GM19351 (cell line): ENCODE measurements at regions not wholly inside any gene's neighbourhood (a gene's known extent, or its start where the extent isn't known, plus 50 kb on each side); places are given as distances from the start of the nearest gene placed in this dataset.

Source experiments
- ATAC-seq: cut with Tn5 transposase; IDR thresholded peaks from one replicate; pipeline ENCODE4 v1.9.1; 2021; ENCODE audit warnings: mild to moderate bottlenecking, moderate library complexity; ENCODE audit not compliant: unreplicated experiment

GRCh38 chr14:38904959-38905358, 198.1 kb downstream of the SEC23A start:
- no peak for ATAC-seq

DNA sequence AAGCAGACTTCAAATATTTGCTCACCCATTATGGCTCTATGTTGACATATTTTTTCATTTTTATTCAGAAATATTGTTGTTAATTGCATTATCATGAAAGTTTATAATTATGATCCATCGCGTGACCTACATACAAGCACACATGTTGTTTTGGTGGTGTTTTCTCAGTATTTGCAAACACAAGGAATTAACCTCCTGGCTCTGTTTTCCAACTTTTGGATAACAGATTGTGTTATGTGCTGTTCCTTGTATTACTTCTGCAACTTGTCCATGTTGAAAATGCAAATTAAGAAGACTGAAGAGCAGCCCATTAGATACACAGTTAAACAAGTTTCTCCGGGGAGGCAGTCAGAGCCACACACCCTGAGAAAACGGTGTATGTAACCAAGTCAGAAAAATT, 201.2 kb downstream of the SEC23A start:
- no peak for ATAC-seq

DNA sequence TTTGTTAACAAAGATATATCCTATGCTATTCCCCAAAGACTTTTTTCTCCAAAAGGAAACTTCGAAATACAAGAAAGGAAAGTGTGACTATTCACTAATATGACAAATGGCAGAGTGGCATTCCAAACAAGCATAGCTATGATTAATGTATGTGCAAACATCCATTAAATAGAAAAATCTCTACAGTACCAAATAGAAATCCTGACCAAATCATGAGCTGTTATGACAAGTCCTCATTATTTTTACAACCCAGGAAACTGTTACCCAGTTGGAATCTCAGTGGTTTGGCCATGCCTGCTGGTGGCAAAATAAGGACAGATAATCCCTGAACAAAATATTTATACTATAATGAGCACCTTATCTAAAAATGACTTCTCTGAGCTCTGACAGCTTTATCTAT, 202.1 kb downstream of the SEC23A start:
- no peak for ATAC-seq

GRCh38 chr14:38887696-38888095, 215.3 kb downstream of the SEC23A start:
- ATAC-seq, result no peak

DNA sequence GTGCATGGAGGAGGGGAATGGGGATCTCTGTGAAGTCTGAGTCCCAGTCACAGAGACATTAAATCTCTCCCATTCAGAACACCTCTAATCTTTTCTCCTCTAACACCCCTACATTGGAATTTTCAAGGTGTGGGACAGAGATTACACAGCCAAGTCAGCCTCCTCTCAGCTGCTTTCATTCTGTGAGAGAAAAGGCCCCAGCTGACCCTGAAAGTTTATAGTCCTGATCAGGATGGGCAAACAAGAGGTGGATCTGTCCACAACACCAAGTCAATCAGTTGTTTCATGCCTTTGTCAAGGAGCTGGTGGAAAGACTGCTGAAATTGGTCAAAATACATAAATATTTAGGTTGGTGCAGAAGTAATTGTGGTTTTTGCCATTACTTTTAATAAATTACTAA, 218.9 kb downstream of the SEC23A start:
- ATAC-seq, result no peak

DNA sequence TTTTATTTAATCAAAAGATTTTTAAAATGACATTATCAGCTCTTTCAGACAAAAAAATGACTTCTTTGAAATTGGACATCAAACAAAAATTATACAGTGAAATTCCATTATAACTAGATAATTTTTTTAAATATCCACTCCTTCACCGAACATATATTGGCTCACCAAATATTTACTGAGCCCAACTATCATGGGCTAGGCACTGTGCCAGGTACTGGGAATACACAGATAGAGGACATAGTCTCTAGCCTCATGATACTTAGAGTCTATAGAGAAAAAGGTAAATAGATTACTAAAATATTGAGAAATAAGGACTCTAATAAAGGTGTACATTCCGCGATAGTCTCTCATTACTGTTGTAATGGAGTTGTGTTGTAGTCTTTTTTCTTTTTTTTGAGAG, 219.9 kb downstream of the SEC23A start:
- ATAC-seq, result no peak

DNA sequence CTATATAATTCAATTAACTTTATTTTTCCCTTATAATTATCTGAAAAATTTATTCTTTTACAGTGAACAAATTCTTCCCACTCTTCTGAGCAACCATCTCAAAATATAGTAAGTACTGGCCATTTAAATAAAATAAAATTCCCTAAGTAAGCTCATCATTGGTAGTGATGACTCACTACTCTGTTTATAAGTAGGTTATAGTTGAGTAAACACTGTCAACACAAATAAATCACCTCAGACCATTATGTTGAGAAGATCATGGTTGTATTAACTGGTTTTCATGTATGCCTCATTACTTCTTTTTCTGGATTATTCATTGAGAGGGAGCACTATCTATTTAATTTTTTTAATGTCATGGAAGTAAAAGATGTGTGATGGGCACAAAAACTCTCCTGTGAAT, 220.5 kb downstream of the SEC23A start:
- ATAC-seq, result no peak

- ATAC-seq, result no peak
Observed at GRCh38 chr14:38880643-38881524, 222.2 kb downstream of the SEC23A start.

GRCh38 chr14:38877744-38878388, 225.2 kb downstream of the SEC23A start:
- no peak for ATAC-seq

DNA sequence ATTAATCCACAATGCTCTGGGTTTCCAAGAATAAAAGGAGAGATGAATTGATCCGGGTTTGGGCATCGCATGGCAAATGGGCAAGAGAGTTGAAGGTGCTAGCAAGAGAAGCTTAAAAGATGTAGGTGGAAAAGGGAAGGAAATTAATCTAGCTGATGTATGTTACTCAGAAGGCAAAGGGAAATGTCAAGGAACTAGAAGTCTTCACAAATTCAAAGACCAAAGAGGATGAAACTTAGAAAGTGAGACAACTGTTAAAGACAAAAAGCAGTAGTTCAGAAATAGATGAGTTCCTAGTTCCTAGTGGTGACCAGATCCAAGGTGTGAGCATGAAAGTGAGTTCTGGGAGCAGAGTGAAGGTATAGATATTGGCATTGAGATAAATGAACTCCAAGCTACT, 228.3 kb downstream of the SEC23A start:
- ATAC-seq, result no peak

DNA sequence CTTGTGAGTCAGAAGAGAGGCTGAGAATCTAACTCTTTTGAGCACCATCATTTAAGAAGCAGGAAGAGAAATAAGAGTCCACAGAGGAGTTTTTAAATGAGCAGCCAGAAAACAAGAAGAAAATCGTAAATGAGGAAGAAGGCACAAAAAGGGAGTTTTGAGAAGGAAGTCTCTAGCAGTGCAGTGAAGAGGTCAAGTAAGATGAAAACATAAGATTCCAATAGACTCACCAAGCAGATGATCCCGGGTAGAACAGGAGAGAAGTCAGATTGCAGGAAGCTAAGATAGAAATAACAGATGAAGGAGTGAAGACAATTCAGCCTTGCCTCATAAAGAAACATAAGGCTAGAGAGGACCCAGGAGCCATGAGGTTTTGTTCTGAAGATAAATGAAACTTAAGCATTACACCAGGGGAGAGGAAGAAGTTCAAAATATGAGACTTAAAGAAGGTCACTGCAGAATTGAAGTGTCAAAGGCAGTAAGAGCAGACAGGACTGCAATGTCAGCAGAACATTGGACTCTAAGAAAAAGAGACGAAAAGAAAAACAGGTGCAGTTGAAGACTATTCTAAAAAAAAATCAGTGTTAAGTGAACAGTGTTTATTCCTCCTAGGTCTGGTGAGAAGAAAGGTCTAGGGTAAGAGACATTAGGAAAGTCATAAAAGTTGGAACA, 229.0 kb downstream of the SEC23A start:
- ATAC-seq, result no peak

- ATAC-seq, result no peak
Observed at GRCh38 chr14:38870296-38870836, 232.7 kb downstream of the SEC23A start.

DNA sequence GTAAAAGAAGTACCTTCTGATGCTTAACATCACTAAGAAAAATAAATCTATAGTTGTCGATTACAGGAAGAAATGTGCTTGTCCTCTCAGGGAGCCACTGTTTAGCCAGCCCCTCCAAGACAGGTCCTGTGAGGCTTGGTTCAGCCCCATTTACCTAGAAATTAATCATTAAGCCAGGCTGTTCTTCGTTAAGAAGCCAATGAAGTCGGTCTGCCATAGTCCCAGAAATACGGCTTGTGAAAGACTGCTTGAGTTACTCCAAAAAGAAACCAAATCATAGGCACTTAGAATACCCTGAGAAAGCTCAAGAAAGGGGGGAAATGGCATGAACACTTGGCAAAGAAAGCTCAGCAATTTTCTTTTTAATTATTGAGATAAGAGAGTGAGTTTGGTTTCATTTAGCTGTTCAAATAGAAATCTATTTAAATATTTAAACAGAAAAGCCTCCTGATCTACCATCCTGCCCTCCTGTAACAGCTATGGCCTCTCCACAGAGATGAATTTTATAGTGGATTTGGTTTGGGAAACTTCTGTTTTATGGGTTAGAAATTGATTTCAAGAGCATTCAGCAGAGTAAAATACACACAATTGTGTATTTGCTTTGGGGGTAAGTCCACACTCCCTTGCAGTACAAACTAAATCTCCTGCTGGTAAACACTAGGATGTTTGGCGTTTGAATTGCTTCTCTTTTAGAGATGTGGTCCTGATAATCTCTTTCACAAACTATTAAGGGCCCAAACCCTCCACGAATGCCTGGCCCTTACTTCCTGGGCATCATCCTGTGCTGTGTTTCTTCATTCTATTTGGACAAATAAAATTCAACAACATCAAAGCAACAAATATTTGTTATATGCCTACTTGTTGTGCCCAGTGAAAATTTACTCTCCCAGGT, 234.4 kb downstream of the SEC23A start:
- no peak for ATAC-seq

GRCh38 chr14:38867561-38868150, 235.4 kb downstream of the SEC23A start:
- ATAC-seq, result peak; percentile 92

GRCh38 chr14:38866461-38866860, 236.6 kb downstream of the SEC23A start:
- no peak for ATAC-seq

DNA sequence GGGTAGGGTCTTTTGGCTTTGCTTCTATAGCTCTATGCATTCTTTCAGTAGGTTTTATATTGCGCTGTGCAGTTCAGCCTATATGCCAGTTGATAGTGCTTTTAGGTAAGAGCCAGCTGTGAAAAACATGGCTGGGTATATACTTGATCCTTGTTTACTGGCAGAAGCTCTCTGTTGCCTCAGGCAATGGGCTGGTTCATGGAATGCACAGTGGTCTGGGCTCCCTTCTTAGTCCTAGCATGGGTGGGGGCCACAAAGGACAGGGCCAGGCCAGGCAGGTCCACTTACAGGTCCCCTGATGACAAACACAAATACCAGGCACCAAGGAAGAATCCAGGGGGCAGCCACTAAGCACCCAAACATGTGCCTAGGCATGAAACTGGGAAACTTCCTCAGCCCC, 240.7 kb downstream of the SEC23A start:
- ATAC-seq, result no peak

- ATAC-seq, result no peak
Observed at GRCh38 chr14:38860530-38860929, 242.5 kb downstream of the SEC23A start.

- no peak for ATAC-seq
Observed at GRCh38 chr14:38856798-38857197, 246.2 kb downstream of the SEC23A start.

DNA sequence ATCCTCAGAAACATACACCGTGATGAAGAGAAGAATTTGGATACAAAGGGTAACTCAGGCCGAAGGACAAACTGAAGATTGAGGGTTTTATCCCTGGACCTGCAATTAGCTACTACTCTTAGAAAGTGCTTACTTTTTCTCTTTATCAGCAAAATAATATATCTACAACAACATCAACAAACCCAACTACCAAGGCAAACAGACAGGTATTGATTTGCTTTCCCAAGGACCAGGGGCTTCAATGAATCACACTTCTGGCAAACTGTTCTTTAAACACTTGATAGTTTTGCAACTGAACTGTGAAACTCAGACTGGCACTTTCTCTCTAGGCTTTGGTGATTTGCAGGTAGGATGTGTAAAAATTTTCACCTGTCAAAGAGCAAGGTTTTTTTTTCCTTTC, 247.5 kb downstream of the SEC23A start:
- no peak for ATAC-seq

GRCh38 chr14:38851111-38851510, 251.9 kb downstream of the SEC23A start:
- ATAC-seq, result no peak
